DND-41 (cell line): ENCODE measurements at regions not wholly inside any gene's neighbourhood (a gene's known extent, or its start where the extent isn't known, plus 50 kb on each side); places are given as distances from the start of the nearest gene placed in this dataset.

Source experiments
- EZH2 ChIP-seq: IDR thresholded peaks from 3 replicates; pipeline ENCODE4 v1.6.1; 2012; ENCODE audit warnings: borderline replicate concordance, low read depth, mild to moderate bottlenecking, moderate library complexity, low read length, inconsistent platforms; ENCODE audit not compliant: severe bottlenecking
- TF ChIP-seq, protein P1 (sequence below): IDR thresholded peaks from 2 replicates; pipeline ENCODE4 v1.5.1; 2012; ENCODE audit warnings: borderline replicate concordance, low read length, moderate library complexity, mild to moderate bottlenecking; ENCODE audit not compliant: poor library complexity, severe bottlenecking; ENCODE audit errors: extremely low read depth

GRCh38 chr3:161950318-161950868, 453.8 kb downstream of the OTOL1 start:
- TF ChIP-seq, protein P1, sequence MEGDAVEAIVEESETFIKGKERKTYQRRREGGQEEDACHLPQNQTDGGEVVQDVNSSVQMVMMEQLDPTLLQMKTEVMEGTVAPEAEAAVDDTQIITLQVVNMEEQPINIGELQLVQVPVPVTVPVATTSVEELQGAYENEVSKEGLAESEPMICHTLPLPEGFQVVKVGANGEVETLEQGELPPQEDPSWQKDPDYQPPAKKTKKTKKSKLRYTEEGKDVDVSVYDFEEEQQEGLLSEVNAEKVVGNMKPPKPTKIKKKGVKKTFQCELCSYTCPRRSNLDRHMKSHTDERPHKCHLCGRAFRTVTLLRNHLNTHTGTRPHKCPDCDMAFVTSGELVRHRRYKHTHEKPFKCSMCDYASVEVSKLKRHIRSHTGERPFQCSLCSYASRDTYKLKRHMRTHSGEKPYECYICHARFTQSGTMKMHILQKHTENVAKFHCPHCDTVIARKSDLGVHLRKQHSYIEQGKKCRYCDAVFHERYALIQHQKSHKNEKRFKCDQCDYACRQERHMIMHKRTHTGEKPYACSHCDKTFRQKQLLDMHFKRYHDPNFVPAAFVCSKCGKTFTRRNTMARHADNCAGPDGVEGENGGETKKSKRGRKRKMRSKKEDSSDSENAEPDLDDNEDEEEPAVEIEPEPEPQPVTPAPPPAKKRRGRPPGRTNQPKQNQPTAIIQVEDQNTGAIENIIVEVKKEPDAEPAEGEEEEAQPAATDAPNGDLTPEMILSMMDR = no peak
- no peak for TF ChIP-seq EZH2
